HG03442 (cell line): ENCODE measurements at regions not wholly inside any gene's neighbourhood (a gene's known extent, or its start where the extent isn't known, plus 50 kb on each side); places are given as distances from the start of the nearest gene placed in this dataset.
A peak's percentile ranks its signal among the peaks of the same experiment; 100 is the strongest.
"Not testable (repeated sequence)": the region's sequence is repeated elsewhere in the genome, so short reads cannot be mapped to it uniquely, and the experiment has no call there.

ENCODE experiments used
- ATAC-seq: cut with Tn5 transposase; IDR thresholded peaks from one replicate; pipeline ENCODE4 v1.9.1; 2021; ENCODE audit warnings: mild to moderate bottlenecking, moderate library complexity; ENCODE audit not compliant: unreplicated experiment

GRCh38 chr9:71285191-71285656 lies 163.8 kb upstream of the TRPM3 start:
- peak; percentile 94 for ATAC-seq

DNA sequence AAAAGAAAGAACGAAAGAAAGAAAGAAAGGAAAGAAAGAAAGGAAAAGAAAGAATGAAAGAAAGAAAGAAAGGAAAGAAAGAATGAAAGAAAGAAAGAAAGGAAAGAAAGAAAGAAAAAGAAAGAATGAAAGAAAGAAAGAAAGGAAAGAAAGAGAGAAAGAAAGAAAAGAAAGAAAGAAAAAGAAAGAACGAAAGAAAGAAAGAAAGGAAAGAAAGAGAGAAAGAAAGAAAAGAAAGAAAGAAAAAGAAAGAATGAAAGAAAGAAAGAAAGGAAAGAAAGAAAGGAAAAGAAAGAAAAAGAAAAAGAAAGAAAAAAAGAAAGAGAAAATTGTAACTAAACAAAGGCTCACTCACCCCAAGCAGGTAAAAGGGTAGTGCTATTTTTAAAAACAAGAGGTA lies 160.7 kb upstream of the TRPM3 start:
- not testable (repeated sequence) for ATAC-seq

- ATAC-seq = no peak
Observed at GRCh38 chr9:71279151-71279739, 157.8 kb upstream of the TRPM3 start.

DNA sequence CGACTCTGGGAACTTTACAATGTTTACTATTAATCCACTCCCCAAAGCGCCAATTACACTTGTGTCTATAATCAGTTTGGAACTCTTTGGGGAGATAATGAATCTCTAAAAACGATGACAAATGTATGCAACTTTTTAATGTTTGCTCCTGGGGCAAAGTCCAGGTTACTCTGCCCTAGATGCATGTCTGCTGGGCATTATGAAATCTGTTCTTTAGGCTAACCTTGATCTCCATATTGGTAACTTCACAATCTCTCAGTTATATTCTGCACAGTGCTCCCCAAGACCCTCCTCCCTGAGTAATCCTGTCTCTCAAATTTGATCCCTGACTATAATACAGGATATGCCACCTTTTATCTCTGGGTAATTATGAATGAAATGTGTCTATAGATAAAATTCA lies 152.2 kb upstream of the TRPM3 start:
- ATAC-seq = no peak

- no peak for ATAC-seq
Observed at GRCh38 chr9:71271602-71272001, 150.2 kb upstream of the TRPM3 start.

- ATAC-seq = no peak
Observed at GRCh38 chr9:71270554-71270953, 149.1 kb upstream of the TRPM3 start.

DNA sequence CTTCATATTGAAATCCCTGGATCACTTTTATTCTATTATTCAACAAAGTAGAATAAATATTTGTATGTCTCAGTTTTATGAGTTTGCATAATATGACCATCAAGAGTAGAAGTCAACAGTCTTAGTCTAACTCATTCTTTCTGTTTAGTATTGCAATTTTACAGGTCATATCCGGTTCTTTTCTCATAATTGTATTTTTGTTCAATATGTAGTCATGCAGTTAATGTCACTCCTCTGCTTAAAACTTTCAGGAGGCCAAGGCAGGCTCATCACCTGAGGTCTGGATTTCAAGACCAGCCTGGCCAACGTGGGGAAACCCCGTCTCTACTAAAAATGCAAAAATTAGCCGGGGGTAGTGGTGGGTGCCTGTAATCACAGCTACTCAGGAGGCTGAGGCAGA lies 148.4 kb upstream of the TRPM3 start:
- ATAC-seq = no peak

- no peak for ATAC-seq
Observed at GRCh38 chr9:71268871-71269635, 147.6 kb upstream of the TRPM3 start.

- no peak for ATAC-seq
Observed at GRCh38 chr9:71263451-71263850, 142.0 kb upstream of the TRPM3 start.

GRCh38 chr9:71260419-71260818 lies 139.0 kb upstream of the TRPM3 start:
- ATAC-seq = not testable (repeated sequence)

- ATAC-seq = no peak
Observed at GRCh38 chr9:71254592-71255277, 133.3 kb upstream of the TRPM3 start.

- ATAC-seq = no peak
Observed at GRCh38 chr9:71253011-71253410, 131.6 kb upstream of the TRPM3 start.

DNA sequence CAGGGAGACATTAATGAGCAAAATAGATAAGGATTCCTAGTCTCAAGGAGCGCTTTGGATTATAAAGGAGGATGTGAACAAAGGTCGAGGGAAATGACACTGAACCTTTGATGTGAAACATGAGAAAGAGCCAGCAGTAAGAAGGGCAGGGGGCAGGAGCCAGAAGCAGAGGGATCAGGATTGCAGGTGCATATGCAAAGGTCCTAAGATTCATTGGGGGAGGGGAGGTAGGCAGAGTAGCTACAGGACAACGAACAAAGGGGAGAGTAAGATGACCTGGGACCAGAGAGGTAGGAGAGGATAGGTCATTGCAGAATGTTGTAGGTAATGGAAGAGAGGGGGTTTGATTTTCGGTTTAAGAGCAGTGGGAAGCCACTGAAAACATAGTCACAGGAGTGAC lies 129.2 kb upstream of the TRPM3 start:
- ATAC-seq = no peak

GRCh38 chr9:71249729-71250317 lies 128.4 kb upstream of the TRPM3 start:
- ATAC-seq = peak; percentile 78

DNA sequence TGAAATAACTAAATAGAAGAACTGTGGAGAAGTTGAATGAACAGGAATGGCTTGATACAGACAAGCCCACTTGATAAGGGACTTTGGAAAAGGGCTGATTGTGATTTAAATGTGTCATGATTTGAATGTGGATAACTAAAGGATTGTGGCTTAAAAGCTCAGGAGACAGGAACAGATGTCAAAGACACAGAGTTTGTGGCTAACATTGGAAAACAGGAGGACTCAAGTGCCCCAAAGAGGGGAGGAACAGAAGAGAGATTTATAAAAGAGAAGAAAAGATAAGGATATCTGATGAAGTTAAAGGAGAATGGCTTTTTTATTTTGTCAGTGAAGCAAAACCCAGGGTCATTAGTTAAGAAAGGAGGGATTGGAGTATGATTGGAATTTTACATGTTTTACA lies 124.2 kb upstream of the TRPM3 start:
- ATAC-seq = no peak

DNA sequence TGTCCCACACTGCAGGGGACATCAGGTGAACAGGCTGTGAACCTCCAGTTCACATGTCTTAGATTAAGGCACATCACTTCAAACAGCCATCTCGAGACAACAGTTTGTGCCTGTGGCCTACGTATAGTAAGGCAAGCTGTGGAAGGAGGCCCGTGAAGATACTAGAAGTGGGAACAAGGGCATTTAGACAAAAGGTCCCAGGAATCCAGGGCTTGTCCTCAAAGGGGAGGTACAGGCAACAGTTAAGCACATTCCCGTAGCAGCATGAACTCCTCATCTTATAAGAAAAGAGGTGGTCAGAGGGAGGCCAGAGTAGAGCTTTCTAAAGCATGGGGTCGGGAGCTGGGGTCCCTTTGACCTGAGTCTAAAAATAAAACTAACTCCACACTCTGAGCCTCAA lies 122.5 kb upstream of the TRPM3 start:
- no peak for ATAC-seq

GRCh38 chr9:71242081-71242480 lies 120.7 kb upstream of the TRPM3 start:
- no peak for ATAC-seq

- no peak for ATAC-seq
Observed at GRCh38 chr9:71237051-71237450, 115.6 kb upstream of the TRPM3 start.

DNA sequence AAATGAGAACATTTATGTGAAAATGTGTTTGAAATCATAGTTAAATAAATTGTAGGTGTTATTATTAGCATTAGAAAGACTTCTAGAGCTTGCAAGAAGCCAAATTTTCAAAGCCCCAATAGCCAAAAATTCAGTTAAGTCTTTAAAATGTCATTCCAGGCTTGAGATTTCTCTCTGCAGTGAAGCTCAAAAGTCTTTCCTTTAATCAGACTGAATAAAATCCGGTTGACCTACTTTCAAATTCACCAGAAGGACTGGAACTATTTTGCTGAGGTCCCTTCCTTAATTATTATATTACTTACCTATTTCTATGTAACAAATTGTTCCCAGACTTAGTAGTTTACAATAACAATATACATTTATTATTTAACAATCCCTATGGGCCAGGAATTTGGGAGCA lies 112.2 kb upstream of the TRPM3 start:
- no peak for ATAC-seq

DNA sequence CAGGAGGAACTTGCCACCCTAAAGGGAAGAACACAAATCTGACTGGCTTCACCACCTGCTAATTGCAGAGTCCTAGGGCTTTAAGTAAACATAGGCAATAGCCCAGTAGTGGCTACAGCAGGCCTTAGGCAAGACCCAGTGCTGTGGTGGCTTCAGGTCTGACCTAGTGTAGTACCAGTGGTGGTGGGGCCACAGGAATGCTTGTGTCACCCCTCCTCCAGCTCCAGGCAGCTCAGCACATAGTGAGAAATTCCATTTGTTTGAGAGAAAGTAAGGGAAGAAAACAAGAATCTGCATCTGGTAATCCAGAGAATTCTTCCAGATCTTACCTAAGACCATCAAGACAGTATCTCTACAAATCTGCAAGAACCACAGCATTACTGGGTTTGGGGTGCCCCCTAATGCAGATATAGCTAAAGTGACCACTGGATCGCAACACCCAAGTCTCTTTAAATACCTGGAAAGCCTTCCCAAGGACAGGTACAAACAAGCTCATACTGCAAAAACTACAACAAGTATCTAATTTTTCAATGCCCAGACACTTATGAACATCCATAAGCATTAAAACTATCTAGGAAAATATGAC lies 102.6 kb upstream of the TRPM3 start:
- ATAC-seq = no peak

GRCh38 chr9:71218774-71219173 lies 97.4 kb upstream of the TRPM3 start:
- ATAC-seq = no peak
